C1 segment of cervical spinal cord (tissue), 14 donors: ENCODE measurements at regions not wholly inside any gene's neighbourhood (a gene's known extent, or its start where the extent isn't known, plus 50 kb on each side); places are given as distances from the start of the nearest gene placed in this dataset.

ENCODE experiments used
- DNase-seq, 14 donors: peaks; one replicate each; lab custom pipeline; 2025; lab: John Stamatoyannopoulos, UW

DNA sequence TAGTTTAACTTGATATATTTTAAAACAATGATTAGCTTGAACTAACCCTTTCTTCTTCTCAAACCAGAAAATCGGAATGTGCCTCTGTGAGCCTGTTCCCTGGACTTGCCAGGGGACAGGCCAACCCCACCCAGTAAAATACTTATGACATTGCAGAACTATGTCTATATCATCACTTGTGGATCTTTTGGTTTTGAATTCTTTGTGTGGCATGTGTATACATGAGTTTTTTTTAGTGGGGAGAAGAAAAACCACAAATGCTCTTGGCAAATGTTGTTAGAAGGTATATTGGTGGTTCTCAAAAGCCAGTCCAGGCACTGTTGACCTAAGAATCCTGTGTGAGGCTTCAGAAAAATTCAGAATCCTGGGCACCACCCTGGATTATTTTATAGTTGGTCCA is 347.4 kb downstream of the SIPA1L2 start:
- no peak for DNase-seq

DNA sequence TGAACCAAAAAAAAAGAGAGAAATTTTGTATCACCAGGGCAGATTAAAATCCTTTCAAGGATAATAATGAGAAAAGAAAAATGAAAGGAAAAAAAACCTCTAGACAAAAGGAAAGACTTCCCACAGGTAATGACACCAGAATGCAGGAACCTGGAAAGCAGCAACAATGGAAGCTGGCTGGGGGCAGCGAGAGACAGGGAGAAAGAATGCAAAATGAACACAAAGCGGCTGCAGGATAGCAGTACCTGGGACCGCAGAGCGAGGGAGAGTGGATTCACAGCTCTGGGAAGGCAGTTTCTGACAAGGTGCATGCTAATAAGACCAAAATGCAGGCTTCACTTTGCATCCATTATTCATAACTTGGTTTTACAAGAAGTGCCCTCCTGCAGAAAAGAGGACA is 349.0 kb downstream of the SIPA1L2 start:
- no peak for DNase-seq

- DNase-seq, result no peak
Measured at GRCh38 chr1:232279909-232280400, 350.0 kb downstream of the SIPA1L2 start.

DNA sequence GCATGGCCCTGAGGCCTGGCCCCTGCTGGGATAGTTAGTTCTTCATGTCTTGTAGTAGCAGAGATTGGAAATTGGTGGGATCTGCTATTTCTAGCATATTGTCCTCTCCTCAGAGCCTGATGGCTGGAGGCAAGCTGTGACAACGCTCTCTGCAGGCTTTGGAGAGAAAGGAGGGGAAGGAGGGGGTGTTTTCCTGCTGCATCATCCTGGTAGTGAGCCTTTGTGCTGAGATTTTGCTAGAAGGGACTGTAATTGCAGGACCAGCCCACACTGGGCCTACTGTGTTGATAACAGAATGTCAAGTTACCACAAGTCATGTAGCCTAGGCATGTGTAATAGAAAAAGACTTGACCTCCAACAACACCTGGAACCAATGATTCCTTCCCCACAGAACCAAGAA is 351.0 kb downstream of the SIPA1L2 start:
- no peak for DNase-seq

GRCh38 chr1:232276651-232277050 is 353.3 kb downstream of the SIPA1L2 start:
- no peak for DNase-seq

DNA sequence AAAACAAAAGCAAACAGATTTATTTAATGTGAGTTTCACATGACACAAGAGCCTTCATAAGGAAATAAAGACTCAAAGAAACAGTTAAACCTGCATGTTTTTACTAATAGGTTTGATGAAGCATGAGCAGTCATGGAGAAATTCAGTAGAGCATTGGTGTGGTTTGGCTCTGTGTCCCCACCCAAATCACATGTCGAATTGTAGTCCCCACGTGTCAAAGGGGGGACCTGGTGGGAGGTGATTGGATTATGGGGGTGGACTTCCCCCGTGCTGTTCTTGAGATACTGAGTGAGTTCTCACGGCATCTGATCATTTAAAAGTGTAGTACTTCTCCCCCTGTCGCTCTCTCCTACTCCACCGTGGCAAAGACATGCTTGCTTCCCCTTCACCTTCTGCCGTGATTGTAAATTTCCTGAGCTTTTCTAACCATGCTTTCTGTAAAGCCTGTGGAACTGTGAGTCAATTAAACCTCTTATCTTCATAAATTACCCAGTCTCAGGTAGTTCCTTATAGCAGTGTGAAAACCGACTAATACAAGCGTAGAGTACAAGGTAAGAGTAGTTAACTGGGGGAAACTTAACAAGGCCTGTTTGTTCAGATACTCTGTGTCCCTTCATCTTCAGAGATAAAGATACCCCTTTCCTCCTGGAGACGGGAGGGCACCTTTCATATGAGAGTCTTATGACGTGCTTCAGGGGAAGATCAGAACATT is 354.8 kb downstream of the SIPA1L2 start:
- DNase-seq, result no peak

DNA sequence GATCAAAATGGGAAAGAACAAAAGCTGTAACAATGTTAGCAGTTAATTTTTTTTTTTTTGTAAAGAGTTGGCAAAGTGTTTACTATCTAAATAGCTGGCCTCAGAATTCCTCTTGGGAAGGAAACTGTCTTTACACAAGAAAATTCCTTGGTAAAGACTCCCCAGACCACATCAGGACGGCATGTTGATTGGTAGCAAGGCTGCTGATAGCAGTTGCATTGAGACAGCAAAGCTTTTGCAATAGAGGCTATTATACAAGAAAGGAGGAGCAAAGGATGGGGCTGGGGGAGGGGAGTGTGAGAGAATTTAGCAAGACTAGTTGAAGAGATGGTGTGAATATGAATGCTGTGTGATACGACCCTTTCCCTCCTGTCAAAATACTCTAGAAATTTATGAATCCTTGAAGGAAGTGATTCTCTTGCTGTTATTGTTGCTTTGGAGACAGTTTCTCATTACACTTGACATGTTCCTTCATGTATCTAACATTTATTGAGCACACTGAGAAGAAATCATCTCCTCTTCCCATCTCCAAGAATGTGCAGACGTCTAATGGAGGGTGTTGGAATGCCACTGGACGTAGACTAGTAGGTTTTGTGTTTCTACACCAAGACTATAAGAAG is 355.6 kb downstream of the SIPA1L2 start:
- DNase-seq, result no peak

- DNase-seq, result no peak
Measured at GRCh38 chr1:232273011-232273410, 356.9 kb downstream of the SIPA1L2 start.

DNA sequence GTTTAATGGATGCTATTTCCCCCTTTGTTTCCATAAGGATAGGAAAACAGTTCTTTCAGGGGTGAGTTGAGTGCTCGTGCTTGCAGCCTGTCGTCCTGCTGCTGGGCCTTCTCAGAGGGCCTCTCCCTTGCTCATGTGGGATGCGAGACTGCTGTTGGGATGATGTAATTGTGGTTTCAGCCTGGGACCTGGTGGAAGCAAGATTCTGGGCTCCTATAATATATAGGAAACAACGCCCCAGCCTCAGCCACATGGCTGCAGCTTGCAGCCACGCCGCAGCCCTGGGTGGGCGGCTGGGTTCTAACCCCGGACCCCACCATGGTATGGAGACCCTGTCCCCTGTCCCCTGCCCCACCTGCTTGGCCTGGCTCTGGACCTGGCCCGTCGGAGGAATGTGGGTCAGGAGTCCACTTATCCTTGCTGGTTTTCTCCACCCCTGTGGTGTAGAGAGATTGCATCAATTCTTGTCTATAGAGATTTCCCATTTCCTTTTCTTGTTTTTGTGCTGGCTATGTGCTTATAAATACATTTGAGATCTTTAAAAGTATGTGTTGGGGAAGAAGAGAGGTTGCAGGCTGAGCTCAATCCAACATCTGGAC is 357.8 kb downstream of the SIPA1L2 start:
- DNase-seq, result no peak

GRCh38 chr1:232271299-232271698 is 358.6 kb downstream of the SIPA1L2 start:
- DNase-seq, result no peak

DNA sequence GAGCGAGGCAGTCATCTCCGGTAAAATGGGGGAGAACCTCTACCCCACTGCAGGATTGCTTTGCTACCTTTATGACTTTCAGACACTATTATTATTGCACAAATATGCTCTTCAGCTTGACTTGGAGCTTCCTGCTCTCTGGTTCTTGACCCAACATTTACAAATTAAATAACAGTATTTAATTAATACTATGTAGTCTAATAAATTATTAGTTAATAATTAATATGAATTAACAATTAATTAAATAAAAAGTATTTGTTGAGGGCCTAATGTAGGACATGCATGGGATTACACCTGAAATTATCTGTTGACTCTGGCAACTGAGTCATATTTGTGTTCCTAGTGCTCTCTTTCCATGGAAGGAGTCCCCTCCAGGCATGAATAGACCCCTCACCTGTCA is 359.9 kb downstream of the SIPA1L2 start:
- DNase-seq, result no peak

DNA sequence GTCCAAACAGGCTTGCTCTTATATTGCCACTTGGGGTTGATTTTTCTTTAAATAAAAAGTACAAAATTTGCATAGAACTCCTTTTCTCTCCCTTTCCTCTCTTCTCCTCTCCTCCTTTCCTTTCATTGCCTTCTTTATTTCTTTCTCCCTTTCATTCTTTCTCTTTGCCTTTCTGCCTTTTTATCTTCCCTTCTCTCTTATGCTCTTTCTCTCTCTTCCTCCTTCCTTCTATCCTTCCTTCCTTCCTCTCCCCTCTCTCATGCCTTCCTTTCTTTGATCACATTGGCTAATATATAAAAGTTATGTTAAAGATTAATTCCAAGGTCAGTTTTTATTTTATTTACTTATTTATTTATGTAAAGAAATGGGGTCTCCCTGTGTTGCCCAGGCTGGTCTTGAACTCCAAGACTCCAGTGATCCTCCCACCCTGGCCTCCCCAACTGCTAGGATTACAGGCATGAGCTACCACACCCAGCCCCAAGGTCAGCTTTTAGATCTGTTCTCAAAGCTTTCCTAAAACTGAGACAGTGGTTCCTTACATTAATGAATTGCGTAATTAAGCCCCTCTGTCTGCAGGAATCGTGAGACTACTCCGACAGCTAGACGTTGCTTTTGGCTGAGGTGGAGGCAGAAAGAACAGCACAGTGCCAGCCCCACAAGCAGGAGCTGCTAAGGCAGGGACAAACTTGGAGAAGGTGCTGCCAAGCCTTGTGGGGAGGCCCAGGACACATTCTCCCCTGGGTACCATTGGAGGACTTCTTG is 361.9 kb downstream of the SIPA1L2 start:
- DNase-seq, result no peak

- no peak for DNase-seq
Measured at GRCh38 chr1:232267092-232267836, 362.7 kb downstream of the SIPA1L2 start.

DNA sequence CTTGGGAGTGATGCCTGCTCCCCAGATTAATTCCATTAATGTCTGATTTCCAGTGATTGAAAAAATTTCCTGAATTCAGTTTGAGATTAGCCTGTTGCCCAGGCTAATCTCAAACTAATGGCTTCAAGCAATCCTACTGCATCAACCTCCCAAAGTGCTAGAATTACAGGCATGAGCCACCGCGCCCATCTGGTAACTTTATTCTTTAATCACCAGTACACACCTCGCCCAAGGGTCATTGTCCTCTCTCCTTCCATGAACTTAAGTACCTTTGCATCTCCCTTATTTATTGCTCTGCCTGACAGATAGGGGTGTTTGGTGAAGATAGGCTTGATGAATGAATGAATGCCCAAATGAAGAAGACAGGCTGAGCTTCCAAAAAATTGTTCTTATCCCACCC is 366.5 kb downstream of the SIPA1L2 start:
- no peak for DNase-seq

DNA sequence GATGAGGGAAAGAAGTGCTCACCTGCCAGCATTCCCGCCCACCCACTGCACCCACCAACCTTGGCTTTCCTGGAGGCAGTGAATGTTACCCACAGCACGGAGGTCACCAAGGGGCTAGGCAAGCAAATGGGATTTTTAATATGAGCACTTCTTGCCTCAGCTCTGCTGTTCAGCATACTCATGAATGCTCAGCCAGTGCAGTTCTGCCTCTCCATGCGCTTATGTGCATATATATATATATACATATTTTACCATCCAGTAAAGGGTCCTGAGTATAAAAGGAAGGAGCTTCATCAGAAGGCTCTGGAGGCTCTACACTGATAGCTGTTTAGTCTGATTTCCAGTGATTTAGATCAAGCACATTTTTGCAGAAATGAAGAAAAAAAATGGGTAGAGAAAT is 366.9 kb downstream of the SIPA1L2 start:
- DNase-seq, result no peak

- no peak for DNase-seq
Measured at GRCh38 chr1:232260861-232261260, 369.1 kb downstream of the SIPA1L2 start.

DNA sequence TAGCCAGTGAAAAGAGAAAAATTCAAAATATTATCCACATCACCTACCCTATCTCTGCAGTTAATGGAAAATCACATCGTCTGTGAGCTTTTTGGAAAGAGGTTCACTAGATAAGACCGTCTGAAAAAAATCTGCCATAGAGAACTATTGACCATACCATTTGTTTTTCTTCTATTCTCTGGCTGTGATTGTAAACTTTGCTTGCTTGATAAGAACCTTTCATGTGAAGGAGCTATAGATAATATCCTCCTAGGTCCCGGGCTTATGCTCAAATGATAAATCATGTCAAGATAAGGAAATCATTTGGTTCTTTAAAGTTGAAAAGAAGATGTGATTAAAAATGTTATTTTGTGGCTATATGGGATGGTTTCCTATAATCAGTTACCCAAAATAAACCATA is 369.9 kb downstream of the SIPA1L2 start:
- DNase-seq, result no peak

- DNase-seq, result no peak
Measured at GRCh38 chr1:232259333-232259732, 370.6 kb downstream of the SIPA1L2 start.

- DNase-seq, result no peak
Measured at GRCh38 chr1:232252546-232253118, 377.3 kb downstream of the SIPA1L2 start.

GRCh38 chr1:232250838-232251237 is 379.1 kb downstream of the SIPA1L2 start:
- DNase-seq, result no peak
